SK-N-SH (cell line): ENCODE measurements at regions not wholly inside any gene's neighbourhood (a gene's known extent, or its start where the extent isn't known, plus 50 kb on each side); places are given as distances from the start of the nearest gene placed in this dataset.

Experiments
- CTCF ChIA-PET: fragments of 300-600, 350-600 bp; formaldehyde crosslinking; extraction: SDS; loops from one replicate; lab custom pipeline; 2021; lab: Yijun Ruan, JAX
- POLR2A ChIA-PET: fragments of 350-600 bp; sonication (Branson Sonifier 250); formaldehyde crosslinking; extraction: SDS; loops from one replicate; lab custom pipeline; 2020; ENCODE audit warnings: antibody characterized with exemption, inconsistent platforms; lab: Yijun Ruan, JAX
- DNase-seq: peaks from one replicate; pipeline ENCODE4 v3.0.0; 2012
- H2AFZ ChIP-seq: fragments of 200-600 bp; sonication (generic); 2 replicates; pipeline ENCODE4 v1.8.1; 2016; ENCODE audit warnings: antibody characterized with exemption, mild to moderate bottlenecking, low read depth
- H3F3A ChIP-seq: fragments of 200-600 bp; sonication (generic); replicated peaks from 2 replicates; pipeline ENCODE3; 2016; ENCODE audit warnings: antibody characterized with exemption, mild to moderate bottlenecking; ENCODE audit not compliant: insufficient read depth
- H3K27ac ChIP-seq, 2 experiments: fragments of 200-500 bp in 1 of 2; fragments of 200-600 bp in 1 of 2; sonication (Bioruptor generic) in 1 of 2; sonication (generic), shearing (Covaris generic) in 1 of 2; 2 replicates each; pipeline versions ENCODE4 v1.5.1 to v1.6.1; 2014 to 2016; ENCODE audit warnings: low read depth in 2 of 2, inconsistent platforms in 1 of 2, low read length in 1 of 2, mild to moderate bottlenecking in 1 of 2, mixed read lengths in 1 of 2
- H3K27me3 ChIP-seq: fragments of 200-600 bp; sonication (generic), shearing (Covaris generic); 2 replicates; pipeline ENCODE4 v1.6.1; 2016; ENCODE audit warnings: mixed run types; ENCODE audit not compliant: insufficient read depth
- H3K36me3 ChIP-seq, 2 experiments: fragments of 200-500 bp in 1 of 2; fragments of 200-600 bp in 1 of 2; sonication (Bioruptor generic) in 1 of 2; sonication (generic) in 1 of 2; replicated peaks in 1 of 2; 2 replicates each; pipeline versions ENCODE3 to v1.5.1; 2014 to 2016; ENCODE audit warnings: low read length in 1 of 2, mild to moderate bottlenecking in 1 of 2; ENCODE audit not compliant: insufficient read depth in 2 of 2, control insufficient read depth in 1 of 2
- H3K4me1 ChIP-seq, 2 experiments: fragments of 200-500 bp in 1 of 2; fragments of 200-600 bp in 1 of 2; sonication (Bioruptor generic) in 1 of 2; sonication (generic), shearing (Covaris generic) in 1 of 2; 2 replicates each; pipeline versions ENCODE4 v1.5.1 to v1.6.1; 2014 to 2016; ENCODE audit warnings: low read depth in 1 of 2, low read length in 1 of 2, mixed run types in 1 of 2; ENCODE audit not compliant: insufficient read depth in 2 of 2, control insufficient read depth in 1 of 2
- H3K4me2 ChIP-seq: fragments of 200-600 bp; sonication (generic), shearing (Covaris generic); 2 replicates; pipeline ENCODE4 v1.6.1; 2017; ENCODE audit warnings: mixed run types
- H3K4me3 ChIP-seq, 2 experiments: fragments of 200-500 bp in 1 of 2; fragments of 200-600 bp in 1 of 2; sonication (Bioruptor generic) in 1 of 2; sonication (generic), shearing (Covaris generic) in 1 of 2; 2 replicates each; pipeline versions ENCODE4 v1.5.1 to v1.8.1; 2014 to 2016; ENCODE audit warnings: low read depth in 2 of 2, inconsistent platforms in 1 of 2, low read length in 1 of 2, mild to moderate bottlenecking in 1 of 2, mixed read lengths in 1 of 2, moderate library complexity in 1 of 2
- H3K79me2 ChIP-seq: fragments of 200-600 bp; sonication (generic); 2 replicates; pipeline ENCODE4 v1.8.1; 2017; ENCODE audit warnings: mild to moderate bottlenecking; ENCODE audit not compliant: insufficient read depth
- H3K9ac ChIP-seq: fragments of 200-600 bp; sonication (generic); 2 replicates; pipeline ENCODE4 v1.6.1; 2017; ENCODE audit warnings: mixed run types
- H3K9me2 ChIP-seq: fragments of 200-600 bp; sonication (generic); 2 replicates; pipeline ENCODE4 v1.6.1; 2017; ENCODE audit warnings: mixed run types
- H3K9me3 ChIP-seq: fragments of 200-600 bp; sonication (generic); 2 replicates; pipeline ENCODE4 v1.6.1; 2017; ENCODE audit warnings: mixed run types, mild to moderate bottlenecking, moderate library complexity
- H4K20me1 ChIP-seq: fragments of 200-600 bp; sonication (generic); 2 replicates; pipeline ENCODE4 v1.6.1; 2017; ENCODE audit warnings: mild to moderate bottlenecking, mixed run types; ENCODE audit not compliant: insufficient read depth
- CHD2 ChIP-seq: fragments of 150-350 bp; IDR thresholded peaks from 2 replicates; pipeline ENCODE4 v1.6.1; 2018; ENCODE audit warnings: low read length; ENCODE audit not compliant: partially characterized antibody
- CTCF ChIP-seq: fragments of 200-600 bp; sonication (generic); IDR thresholded peaks from 2 replicates; pipeline ENCODE4 v1.6.1; 2017; ENCODE audit warnings: antibody characterized with exemption, mild to moderate bottlenecking, moderate library complexity
- EZH2phosphoT487 ChIP-seq: fragments of 200-600 bp; sonication (generic); IDR thresholded peaks from 2 replicates; pipeline ENCODE4 v1.6.1; 2017; ENCODE audit warnings: low read depth, mixed run types, mild to moderate bottlenecking, antibody characterized with exemption, moderate library complexity, borderline replicate concordance
- FOXJ3 ChIP-seq: sonication (generic); formaldehyde crosslinking; IDR thresholded peaks from 2 replicates; pipeline ENCODE4 v1.5.1; 2020; ENCODE audit warnings: mild to moderate bottlenecking, missing genetic modification reagents
- FOXM1 ChIP-seq: IDR thresholded peaks from 2 replicates; pipeline ENCODE4 v1.4.0; 2012; ENCODE audit warnings: low read depth, mild to moderate bottlenecking
- GATA2 ChIP-seq: sonication (generic); formaldehyde crosslinking; IDR thresholded peaks from 2 replicates; pipeline ENCODE4 v1.5.0; 2020; ENCODE audit warnings: mild to moderate bottlenecking, missing genetic modification reagents
- IRF3 ChIP-seq: fragments of 150-350 bp; IDR thresholded peaks from 2 replicates; pipeline ENCODE4 v1.6.1; 2016; ENCODE audit warnings: mild to moderate bottlenecking, low read depth, low read length
- MAX ChIP-seq: IDR thresholded peaks from 2 replicates; pipeline ENCODE4 v1.4.0; 2012; ENCODE audit warnings: low read depth
- NFIC ChIP-seq: IDR thresholded peaks from 2 replicates; pipeline ENCODE4 v1.4.0; 2012; ENCODE audit warnings: borderline replicate concordance
- NRF1 ChIP-seq: IDR thresholded peaks from 2 replicates; pipeline ENCODE4 v1.6.1; 2012; ENCODE audit warnings: low read depth, mild to moderate bottlenecking, low read length
- PBX3 ChIP-seq: IDR thresholded peaks from 2 replicates; pipeline ENCODE4; 2012
- RCOR1 ChIP-seq: fragments of 150-350 bp; IDR thresholded peaks from 2 replicates; pipeline ENCODE4 v1.6.1; 2017; ENCODE audit warnings: antibody characterized with exemption, low read length
- SIN3A ChIP-seq: IDR thresholded peaks from 2 replicates; pipeline ENCODE4 v1.6.1; 2012; ENCODE audit warnings: low read depth, mild to moderate bottlenecking, low read length, moderate library complexity, borderline replicate concordance
- TAF1 ChIP-seq: IDR thresholded peaks from 2 replicates; pipeline ENCODE4 v1.6.1; 2012; ENCODE audit warnings: low read depth, mild to moderate bottlenecking, low read length, moderate library complexity, borderline replicate concordance
- USF1 ChIP-seq: IDR thresholded peaks from 2 replicates; pipeline ENCODE4 v1.4.0; 2012; ENCODE audit warnings: low read depth, borderline replicate concordance
- USF2 ChIP-seq: fragments of 150-350 bp; IDR thresholded peaks from 2 replicates; pipeline ENCODE4 v1.6.1; 2017; ENCODE audit warnings: antibody characterized with exemption, low read length, low read depth, borderline replicate concordance
- YY1 ChIP-seq: IDR thresholded peaks from 2 replicates; pipeline ENCODE4 v1.4.0; 2012; ENCODE audit warnings: low read depth, mild to moderate bottlenecking
- ZBTB33 ChIP-seq: IDR thresholded peaks from 2 replicates; pipeline ENCODE4 v1.4.0; 2012; ENCODE audit warnings: low read depth, borderline replicate concordance
- WGBS: methylation state at CpG from one replicate; pipeline ENCODE4 v1.1.6; 2017; ENCODE audit warnings: low lambda C conversion rate; 5-methylcytosine and 5-hydroxymethylcytosine counted together

GRCh38 chr5:167899490-167900070 is 391.9 kb upstream of the WWC1 start:
- ChIA-PET POLR2A (no interaction called here), CTCF (no interaction called here)
- Histone ChIP-seq H3K27me3 (no peaks in the 10 kb centered on the region), H3F3A (no peaks in the 10 kb centered on the region), H3K27ac (no peak overlapping the region), H2AFZ (no peak overlapping the region), H3K36me3 (no peaks in the 10 kb centered on the region), H3K4me1 (peaks cover 0 to 8% of the 10 kb centered on the region in 2 experiments; a peak in 2 of 4 replicates), H3K9me2 (no peaks in the 10 kb centered on the region), H3K9ac (no peak overlapping the region), H4K20me1 (no peaks in the 10 kb centered on the region), H3K4me3 (no peak overlapping the region), H3K9me3 (no peaks in the 10 kb centered on the region), H3K4me2 (no peak overlapping the region), H3K79me2 (no peaks in the 10 kb centered on the region)
- 65% methylated on average over 8 of the region's 8 CpGs for WGBS
- no peak for TF ChIP-seq YY1
- TF ChIP-seq SIN3A, result no peak
- TF ChIP-seq CTCF, result no peak
- TF ChIP-seq NRF1, result no peak
- TF ChIP-seq NFIC, result no peak
- no peak for TF ChIP-seq TAF1
- no peak for DNase-seq

GRCh38 chr5:167900340-167900935 is 391.0 kb upstream of the WWC1 start:
- Histone ChIP-seq H3K9me3 (no peaks in the 10 kb centered on the region), H2AFZ (no peak overlapping the region), H3F3A (no peaks in the 10 kb centered on the region), H3K36me3 (no peaks in the 10 kb centered on the region), H3K9ac (no peak overlapping the region), H3K9me2 (no peaks in the 10 kb centered on the region), H3K4me2 (no peak overlapping the region), H3K79me2 (no peaks in the 10 kb centered on the region), H3K27ac (no peak overlapping the region), H3K27me3 (no peaks in the 10 kb centered on the region), H3K4me1 (peaks cover 0 to 8% of the 10 kb centered on the region in 2 experiments; a peak in 2 of 4 replicates), H3K4me3 (no peak overlapping the region), H4K20me1 (no peaks in the 10 kb centered on the region)
- POLR2A ChIA-PET, result no interaction called here
- 37% methylated on average over 6 of the region's 6 CpGs for WGBS
- CTCF ChIA-PET, result no interaction called here
- DNase-seq, result no peak
- TF ChIP-seq USF2, result no peak
- no peak for TF ChIP-seq ZBTB33
- TF ChIP-seq USF1, result no peak
- TF ChIP-seq MAX, result no peak
- no peak for TF ChIP-seq SIN3A
- TF ChIP-seq GATA2 (CRISPR knock-in tag), result no peak
- no peak for TF ChIP-seq FOXJ3 (CRISPR knock-in tag)
- TF ChIP-seq FOXM1, result no peak
- TF ChIP-seq RCOR1, result no peak
- TF ChIP-seq PBX3, result no peak
- TF ChIP-seq NFIC, result no peak
- TF ChIP-seq IRF3, result no peak
- TF ChIP-seq TAF1, result no peak
- TF ChIP-seq CHD2, result no peak
- no peak for TF ChIP-seq EZH2phosphoT487
